PFSK-1 (cell line): ENCODE measurements at regions not wholly inside any gene's neighbourhood (a gene's known extent, or its start where the extent isn't known, plus 50 kb on each side); places are given as distances from the start of the nearest gene placed in this dataset.

ENCODE experiments used
- FOXP2 ChIP-seq: optimal IDR thresholded peaks from 2 replicates; pipeline ENCODE3; 2011; ENCODE audit warnings: borderline replicate concordance, control low read depth, inconsistent platforms; ENCODE audit not compliant: insufficient read depth; ENCODE audit errors: extremely low read length, extremely low read depth
- POLR2AphosphoS5 ChIP-seq: IDR thresholded peaks from 2 replicates; pipeline ENCODE4 v1.6.1; 2012; ENCODE audit warnings: low read depth, mild to moderate bottlenecking, control low read depth, low read length, moderate library complexity
- REST ChIP-seq, 2 experiments: IDR thresholded peaks; 2 replicates each; pipeline versions ENCODE4 v1.6.1 to v1.8.0; 2011 to 2012; ENCODE audit warnings: low read depth in 2 of 2, low read length in 2 of 2, control low read depth in 1 of 2, inconsistent platforms in 1 of 2, mild to moderate bottlenecking in 1 of 2, moderate library complexity in 1 of 2; ENCODE audit not compliant: insufficient read depth in 1 of 2
- SIN3A ChIP-seq: IDR thresholded peaks from 2 replicates; pipeline ENCODE4 v1.6.1; 2012; ENCODE audit warnings: mild to moderate bottlenecking, low read length, moderate library complexity, borderline replicate concordance; ENCODE audit not compliant: insufficient read depth
- TAF1 ChIP-seq: IDR thresholded peaks from 2 replicates; pipeline ENCODE4 v1.6.1; 2012; ENCODE audit warnings: low read length, control low read depth, borderline replicate concordance; ENCODE audit not compliant: insufficient read depth

- TF ChIP-seq TAF1 (no peak), POLR2AphosphoS5 (no peak), FOXP2 (no peak), REST (IDR thresholded peaks at IDR 0.05; ENCODE audit: insufficient read depth in 1 of 2, low read depth in 2 of 2, low read length in 2 of 2) (no peak), SIN3A (no peak)
These were observed 927.7 kb downstream of the CCDC85A start for GRCh38 chr2:57111531-57111930.

GRCh38 chr2:57119141-57119540, 927.5 kb upstream of the VRK2 start:
- TF ChIP-seq FOXP2 = no peak
- TF ChIP-seq POLR2AphosphoS5 = no peak
- no peak for TF ChIP-seq REST (IDR thresholded peaks at IDR 0.05; ENCODE audit: insufficient read depth in 1 of 2, low read depth in 2 of 2, low read length in 2 of 2)
- TF ChIP-seq SIN3A = no peak

- TF ChIP-seq POLR2AphosphoS5 (no peak), FOXP2 (no peak), TAF1 (no peak), REST (IDR thresholded peaks at IDR 0.05; ENCODE audit: insufficient read depth in 1 of 2, low read depth in 2 of 2, low read length in 2 of 2) (no peak), SIN3A (no peak)
These were observed 920.2 kb upstream of the VRK2 start for GRCh38 chr2:57126410-57126809.

GRCh38 chr2:57139179-57139578, 907.4 kb upstream of the VRK2 start:
- TF ChIP-seq REST (IDR thresholded peaks at IDR 0.05; ENCODE audit: insufficient read depth in 1 of 2, low read depth in 2 of 2, low read length in 2 of 2) (no peak), FOXP2 (no peak), POLR2AphosphoS5 (no peak), SIN3A (no peak), TAF1 (no peak)

GRCh38 chr2:57141269-57141668, 905.3 kb upstream of the VRK2 start:
- no peak for TF ChIP-seq SIN3A
- TF ChIP-seq TAF1 = no peak
- TF ChIP-seq FOXP2 = no peak
- TF ChIP-seq REST (IDR thresholded peaks at IDR 0.05; ENCODE audit: insufficient read depth in 1 of 2, low read depth in 2 of 2, low read length in 2 of 2) = no peak
- no peak for TF ChIP-seq POLR2AphosphoS5
